C4-2B (cell line): ENCODE measurements at regions not wholly inside any gene's neighbourhood (a gene's known extent, or its start where the extent isn't known, plus 50 kb on each side); places are given as distances from the start of the nearest gene placed in this dataset.

Experiments
- ZFX ChIP-seq: fragments of 450-650 bp; IDR thresholded peaks from 2 replicates; pipeline ENCODE4 v1.6.1; 2017
- TF ChIP-seq, protein P1 (sequence below): fragments of 450-650 bp; conservative IDR thresholded peaks from 2 replicates; pipeline ENCODE4 v1.5.1; 2017; ENCODE audit warnings: mild to moderate bottlenecking

DNA sequence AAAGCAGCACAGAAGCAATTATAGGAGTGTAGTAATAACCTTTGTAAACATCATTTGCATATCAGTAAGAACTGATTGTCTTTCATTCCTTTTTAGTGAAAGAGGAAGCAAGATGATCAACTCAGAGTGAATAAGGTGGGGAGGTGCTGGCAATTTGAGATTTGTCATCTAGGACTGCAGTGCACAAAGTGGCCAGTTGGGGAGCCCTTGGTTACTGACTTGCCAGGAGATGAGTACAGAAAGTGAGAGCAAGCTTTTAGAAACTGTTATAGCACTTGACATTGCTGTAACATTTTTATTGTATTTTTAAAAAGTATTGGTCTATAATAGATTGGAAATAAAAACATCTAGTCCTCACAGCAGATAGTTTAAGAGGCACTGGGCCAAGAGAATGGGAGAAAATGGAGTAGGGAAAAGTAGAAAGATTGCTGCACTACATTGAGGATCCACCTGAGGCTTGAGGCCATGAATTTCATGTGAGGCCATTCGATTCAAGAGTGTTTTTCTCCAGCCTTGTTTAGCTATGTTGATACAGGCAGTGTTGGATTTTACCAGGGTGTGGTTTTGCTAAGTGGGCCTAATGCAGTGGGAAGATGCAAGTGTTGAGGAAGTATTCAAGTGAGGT, 98.2 kb downstream of the SNAPC1 start:
- TF ChIP-seq, protein P1, sequence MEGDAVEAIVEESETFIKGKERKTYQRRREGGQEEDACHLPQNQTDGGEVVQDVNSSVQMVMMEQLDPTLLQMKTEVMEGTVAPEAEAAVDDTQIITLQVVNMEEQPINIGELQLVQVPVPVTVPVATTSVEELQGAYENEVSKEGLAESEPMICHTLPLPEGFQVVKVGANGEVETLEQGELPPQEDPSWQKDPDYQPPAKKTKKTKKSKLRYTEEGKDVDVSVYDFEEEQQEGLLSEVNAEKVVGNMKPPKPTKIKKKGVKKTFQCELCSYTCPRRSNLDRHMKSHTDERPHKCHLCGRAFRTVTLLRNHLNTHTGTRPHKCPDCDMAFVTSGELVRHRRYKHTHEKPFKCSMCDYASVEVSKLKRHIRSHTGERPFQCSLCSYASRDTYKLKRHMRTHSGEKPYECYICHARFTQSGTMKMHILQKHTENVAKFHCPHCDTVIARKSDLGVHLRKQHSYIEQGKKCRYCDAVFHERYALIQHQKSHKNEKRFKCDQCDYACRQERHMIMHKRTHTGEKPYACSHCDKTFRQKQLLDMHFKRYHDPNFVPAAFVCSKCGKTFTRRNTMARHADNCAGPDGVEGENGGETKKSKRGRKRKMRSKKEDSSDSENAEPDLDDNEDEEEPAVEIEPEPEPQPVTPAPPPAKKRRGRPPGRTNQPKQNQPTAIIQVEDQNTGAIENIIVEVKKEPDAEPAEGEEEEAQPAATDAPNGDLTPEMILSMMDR: peak; percentile 91
- TF ChIP-seq ZFX: no peak
